HG03432 (cell line): ENCODE measurements at regions not wholly inside any gene's neighbourhood (a gene's known extent, or its start where the extent isn't known, plus 50 kb on each side); places are given as distances from the start of the nearest gene placed in this dataset.

Experiments
- ATAC-seq: cut with Tn5 transposase; IDR thresholded peaks from one replicate; pipeline ENCODE4 v1.9.1; 2021; ENCODE audit warnings: mild to moderate bottlenecking, moderate library complexity; ENCODE audit not compliant: unreplicated experiment

- ATAC-seq, result no peak
Measured at GRCh38 chr12:25746131-25746530, 193.0 kb upstream of the LMNTD1 start.

GRCh38 chr12:25752710-25753309 is 199.7 kb upstream of the LMNTD1 start:
- ATAC-seq, result no peak

GRCh38 chr12:25755136-25755970 is 202.3 kb upstream of the LMNTD1 start:
- ATAC-seq, result no peak

GRCh38 chr12:25755971-25756260 is 202.6 kb upstream of the RASSF8 start:
- ATAC-seq, result no peak

- ATAC-seq, result no peak
Measured at GRCh38 chr12:25757037-25757665, 201.3 kb upstream of the RASSF8 start.

GRCh38 chr12:25759752-25760151 is 198.7 kb upstream of the RASSF8 start:
- ATAC-seq, result no peak

GRCh38 chr12:25761356-25761755 is 197.1 kb upstream of the RASSF8 start:
- ATAC-seq, result no peak

- no peak for ATAC-seq
Measured at GRCh38 chr12:25764409-25764808, 194.1 kb upstream of the RASSF8 start.

- ATAC-seq, result no peak
Measured at GRCh38 chr12:25764892-25765291, 193.6 kb upstream of the RASSF8 start.

GRCh38 chr12:25767606-25768005 is 190.9 kb upstream of the RASSF8 start:
- no peak for ATAC-seq

GRCh38 chr12:25768151-25768550 is 190.3 kb upstream of the RASSF8 start:
- no peak for ATAC-seq

- no peak for ATAC-seq
Measured at GRCh38 chr12:25769082-25769945, 189.2 kb upstream of the RASSF8 start.

- ATAC-seq, result no peak
Measured at GRCh38 chr12:25771041-25771440, 187.4 kb upstream of the RASSF8 start.

- no peak for ATAC-seq
Measured at GRCh38 chr12:25771476-25771875, 187.0 kb upstream of the RASSF8 start.

- ATAC-seq, result no peak
Measured at GRCh38 chr12:25775968-25776367, 182.5 kb upstream of the RASSF8 start.

- no peak for ATAC-seq
Measured at GRCh38 chr12:25780771-25781170, 177.7 kb upstream of the RASSF8 start.

GRCh38 chr12:25781232-25781631 is 177.2 kb upstream of the RASSF8 start:
- no peak for ATAC-seq

- ATAC-seq, result no peak
Measured at GRCh38 chr12:25783566-25783965, 174.9 kb upstream of the RASSF8 start.

- ATAC-seq, result no peak
Measured at GRCh38 chr12:25784669-25785068, 173.8 kb upstream of the RASSF8 start.

- no peak for ATAC-seq
Measured at GRCh38 chr12:25785134-25785533, 173.3 kb upstream of the RASSF8 start.

- ATAC-seq, result no peak
Measured at GRCh38 chr12:25787701-25788100, 170.8 kb upstream of the RASSF8 start.
